ENCODE measurements at regions not wholly inside any gene's neighbourhood (a gene's known extent, or its start where the extent isn't known, plus 50 kb on each side); places are given as distances from the start of the nearest gene placed in this dataset.

- TF ChIP-seq CTCF (IDR thresholded peaks at IDR 0.05): no peak
- no peak for TF ChIP-seq EP300 (IDR thresholded peaks at IDR 0.05)
These were observed 318.5 kb downstream of the GRB14 start for GRCh38 chr2:164302786-164303185.
